ENCODE measurements at regions not wholly inside any gene's neighbourhood (a gene's known extent, or its start where the extent isn't known, plus 50 kb on each side); places are given as distances from the start of the nearest gene placed in this dataset.

- TF ChIP-seq JUN (CRISPR knock-in tag; IDR thresholded peaks at IDR 0.05) (no peak), PREB (CRISPR knock-in tag; IDR thresholded peaks at IDR 0.05; ENCODE audit: borderline replicate concordance) (no peak), ZNF512 (CRISPR knock-in tag; IDR thresholded peaks at IDR 0.05; ENCODE audit: borderline replicate concordance) (no peak), ZNF416 (CRISPR knock-in tag; IDR thresholded peaks at IDR 0.05) (no peak), ZMAT4 (CRISPR knock-in tag; IDR thresholded peaks at IDR 0.05) (no peak)
These were observed 458.2 kb downstream of the ADGRL2 start (continued) for GRCh38 chr1:82258887-82259286.

GRCh38 chr1:82246050-82246449 lies 445.3 kb downstream of the ADGRL2 start:
- H3K4me3 Mint-ChIP-seq, result no peak overlapping the region
- POLR2A ChIA-PET, result interaction anchor here (0.7 kb wide), 1 partner anchor 32 kb away, joined by 3 read pairs; no protein-coding TSS in a partner anchor

More at GRCh38 chr1:82246050-82246449, 445.3 kb downstream of the ADGRL2 start:
- no peak for ATAC-seq
- no peak for DNase-seq (ENCODE audit: low spot score)
- no peak for TF ChIP-seq SP1 (CRISPR knock-in tag; conservative IDR thresholded peaks at IDR 0.05)
- TF ChIP-seq JAZF1 (CRISPR knock-in tag; IDR thresholded peaks at IDR 0.05), result no peak
- no peak for TF ChIP-seq TP53 (CRISPR knock-in tag; IDR thresholded peaks at IDR 0.05)
- no peak for TF ChIP-seq USF1 (CRISPR knock-in tag; IDR thresholded peaks at IDR 0.05)
- no peak for TF ChIP-seq STAT6 (CRISPR knock-in tag; conservative IDR thresholded peaks at IDR 0.05; ENCODE audit: low read depth)
- TF ChIP-seq NFYB (CRISPR knock-in tag; conservative IDR thresholded peaks at IDR 0.05; ENCODE audit: low read depth), result no peak
- no peak for TF ChIP-seq ESRRA (CRISPR knock-in tag; IDR thresholded peaks at IDR 0.05; ENCODE audit: borderline replicate concordance)
- no peak for TF ChIP-seq OVOL2 (CRISPR knock-in tag; IDR thresholded peaks at IDR 0.05; ENCODE audit: borderline replicate concordance)
- TF ChIP-seq MXD4 (CRISPR knock-in tag; IDR thresholded peaks at IDR 0.05; ENCODE audit: borderline replicate concordance), result no peak
- no peak for TF ChIP-seq ZNF671 (CRISPR knock-in tag; IDR thresholded peaks at IDR 0.05)
- TF ChIP-seq HMGXB4 (CRISPR knock-in tag; IDR thresholded peaks at IDR 0.05), result no peak
- TF ChIP-seq ZNF281 (CRISPR knock-in tag; IDR thresholded peaks at IDR 0.05), result no peak
- peaks cover 24% of the 10 kb centered on the region for H3K9me3 Mint-ChIP-seq
- no peaks in the 10 kb centered on the region for H3K27me3 Mint-ChIP-seq (ENCODE audit: low read depth)
- CTCF ChIA-PET, result no interaction called here
- H3K36me3 Mint-ChIP-seq, result peaks cover 14% of the 10 kb centered on the region
- H3K4me1 Mint-ChIP-seq, result peaks cover 6% of the 10 kb centered on the region
- H3K27ac Mint-ChIP-seq, result no peak overlapping the region
